ENCODE measurements at regions not wholly inside any gene's neighbourhood (a gene's known extent, or its start where the extent isn't known, plus 50 kb on each side); places are given as distances from the start of the nearest gene placed in this dataset.
"Not testable (repeated sequence)": the region's sequence is repeated elsewhere in the genome, so short reads cannot be mapped to it uniquely, and the experiment has no call there.

GRCh38 chr11:97092823-97093222 lies 703.0 kb downstream of the JRKL start:
- H3K4me3 ChIP-seq (ENCODE audit: control insufficient read depth, low read depth, low read length): no peak overlapping the region
- TF ChIP-seq CTCF (conservative IDR thresholded peaks at IDR 0.05; ENCODE audit: control insufficient read depth, insufficient read depth, low read depth, low read length): no peak
- no peak for DNase-seq (ENCODE audit: low read depth)

- H3K4me3 ChIP-seq (ENCODE audit: control insufficient read depth, low read depth, low read length); DNase-seq (ENCODE audit: low read depth): not testable (repeated sequence)
Observed at GRCh38 chr11:97102180-97102579, 712.4 kb downstream of the JRKL start.

GRCh38 chr11:97107604-97108003 lies 717.8 kb downstream of the JRKL start:
- no peak overlapping the region for H3K4me3 ChIP-seq (ENCODE audit: control insufficient read depth, low read depth, low read length)
- DNase-seq (ENCODE audit: low read depth): no peak
- TF ChIP-seq CTCF (conservative IDR thresholded peaks at IDR 0.05; ENCODE audit: control insufficient read depth, insufficient read depth, low read depth, low read length): no peak

GRCh38 chr11:97109078-97109477 lies 719.3 kb downstream of the JRKL start:
- DNase-seq (ENCODE audit: low read depth): no peak
- TF ChIP-seq CTCF (conservative IDR thresholded peaks at IDR 0.05; ENCODE audit: control insufficient read depth, insufficient read depth, low read depth, low read length): no peak
- H3K4me3 ChIP-seq (ENCODE audit: control insufficient read depth, low read depth, low read length): no peak overlapping the region

GRCh38 chr11:97110376-97110775 lies 720.6 kb downstream of the JRKL start:
- no peak overlapping the region for H3K4me3 ChIP-seq (ENCODE audit: control insufficient read depth, low read depth, low read length)
- DNase-seq (ENCODE audit: low read depth): no peak
- TF ChIP-seq CTCF (conservative IDR thresholded peaks at IDR 0.05; ENCODE audit: control insufficient read depth, insufficient read depth, low read depth, low read length): no peak

GRCh38 chr11:97111559-97111958 lies 721.7 kb downstream of the JRKL start:
- no peak for DNase-seq (ENCODE audit: low read depth)
- no peak overlapping the region for H3K4me3 ChIP-seq (ENCODE audit: control insufficient read depth, low read depth, low read length)
- TF ChIP-seq CTCF (conservative IDR thresholded peaks at IDR 0.05; ENCODE audit: control insufficient read depth, insufficient read depth, low read depth, low read length): no peak

- no peak for DNase-seq (ENCODE audit: low read depth)
- TF ChIP-seq CTCF (conservative IDR thresholded peaks at IDR 0.05; ENCODE audit: control insufficient read depth, insufficient read depth, low read depth, low read length): no peak
- no peak overlapping the region for H3K4me3 ChIP-seq (ENCODE audit: control insufficient read depth, low read depth, low read length)
Observed at GRCh38 chr11:97118614-97119200, 728.9 kb downstream of the JRKL start.

All from fibroblast of mammary gland (primary cell).